GM19455 (cell line): ENCODE measurements at regions not wholly inside any gene's neighbourhood (a gene's known extent, or its start where the extent isn't known, plus 50 kb on each side); places are given as distances from the start of the nearest gene placed in this dataset.

Experiments used
- ATAC-seq: cut with Tn5 transposase; IDR thresholded peaks from one replicate; pipeline ENCODE4 v1.9.1; 2021; ENCODE audit not compliant: unreplicated experiment

GRCh38 chr2:7905756-7906155, 776.1 kb upstream of the ID2 start:
- no peak for ATAC-seq

GRCh38 chr2:7906431-7906830, 775.4 kb upstream of the ID2 start:
- no peak for ATAC-seq

GRCh38 chr2:7907041-7907440, 774.8 kb upstream of the ID2 start:
- no peak for ATAC-seq

GRCh38 chr2:7910752-7911151, 771.1 kb upstream of the ID2 start:
- no peak for ATAC-seq

GRCh38 chr2:7911196-7911595, 770.7 kb upstream of the ID2 start:
- no peak for ATAC-seq

GRCh38 chr2:7913974-7914373, 767.9 kb upstream of the ID2 start:
- ATAC-seq: no peak

GRCh38 chr2:7915302-7916091, 766.4 kb upstream of the ID2 start:
- no peak for ATAC-seq

- no peak for ATAC-seq
Observed at GRCh38 chr2:7916670-7917069, 765.2 kb upstream of the ID2 start.

- ATAC-seq: no peak
Observed at GRCh38 chr2:7919510-7919909, 762.3 kb upstream of the ID2 start.

GRCh38 chr2:7924023-7924762, 757.7 kb upstream of the ID2 start:
- ATAC-seq: no peak

- no peak for ATAC-seq
Observed at GRCh38 chr2:7925506-7925905, 756.4 kb upstream of the ID2 start.

- ATAC-seq: no peak
Observed at GRCh38 chr2:7927691-7928090, 754.2 kb upstream of the ID2 start.

GRCh38 chr2:7929281-7929680, 752.6 kb upstream of the ID2 start:
- no peak for ATAC-seq

GRCh38 chr2:7930800-7931635, 750.8 kb upstream of the ID2 start:
- no peak for ATAC-seq

GRCh38 chr2:7931808-7932207, 750.0 kb upstream of the ID2 start:
- ATAC-seq: no peak

- no peak for ATAC-seq
Observed at GRCh38 chr2:7933672-7934071, 748.2 kb upstream of the ID2 start.

- ATAC-seq: no peak
Observed at GRCh38 chr2:7934476-7934875, 747.4 kb upstream of the ID2 start.

- no peak for ATAC-seq
Observed at GRCh38 chr2:7937082-7937481, 744.8 kb upstream of the ID2 start.

GRCh38 chr2:7940723-7941122, 741.1 kb upstream of the ID2 start:
- no peak for ATAC-seq

GRCh38 chr2:7943446-7943845, 738.4 kb upstream of the ID2 start:
- ATAC-seq: no peak

- no peak for ATAC-seq
Observed at GRCh38 chr2:7945026-7945425, 736.8 kb upstream of the ID2 start.
